ENCODE measurements at regions not wholly inside any gene's neighbourhood (a gene's known extent, or its start where the extent isn't known, plus 50 kb on each side); places are given as distances from the start of the nearest gene placed in this dataset.

DNA sequence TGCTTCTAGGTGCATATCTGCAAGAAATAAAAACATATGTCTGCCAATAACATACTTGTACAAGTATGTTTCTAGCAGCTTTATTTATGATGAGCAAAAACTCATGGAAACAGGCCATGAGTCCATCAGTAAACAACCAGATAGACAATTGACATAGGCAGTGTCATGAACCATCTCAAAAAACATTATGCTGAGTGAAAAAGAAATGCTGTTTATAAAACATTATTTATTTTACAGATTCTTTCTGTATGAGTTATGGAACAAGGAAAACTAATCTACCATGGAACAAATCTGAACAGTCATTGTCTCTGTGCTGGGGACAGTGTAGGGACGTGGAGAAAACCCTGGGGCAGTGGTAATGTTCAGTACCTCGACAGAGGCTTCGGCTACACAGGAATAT lies 283.9 kb downstream of the UQCRFS1 start:
- no peaks in the 10 kb centered on the region for H3K27me3 Mint-ChIP-seq

DNA sequence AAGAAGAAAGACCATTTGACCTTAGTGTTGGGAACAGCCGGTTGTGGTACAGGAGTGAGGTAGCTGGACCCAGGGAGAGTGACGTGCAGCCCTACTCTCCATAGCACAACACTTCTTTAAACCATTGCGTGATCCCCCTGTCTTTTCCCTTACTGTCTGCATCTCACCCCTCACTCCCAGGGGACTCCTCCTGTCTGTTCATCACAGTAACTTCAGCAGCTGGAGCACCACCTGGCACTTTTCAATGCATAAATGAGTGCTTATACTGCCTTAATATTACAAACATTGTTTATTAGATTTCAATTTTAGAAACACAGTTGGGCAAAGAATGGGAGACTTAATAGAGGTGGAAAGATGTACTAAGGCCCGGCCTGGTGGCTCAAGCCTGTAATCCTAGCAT lies 285.5 kb downstream of the UQCRFS1 start:
- Mint-ChIP-seq H3K9me3 (peaks cover 4% of the 10 kb centered on the region), H3K36me3 (ENCODE audit: low read depth) (no peaks in the 10 kb centered on the region), H3K27me3 (no peaks in the 10 kb centered on the region), H3K4me1 (no peaks in the 10 kb centered on the region), H3K27ac (no peak overlapping the region), H3K4me3 (no peak overlapping the region)
- no peak for DNase-seq
- intact Hi-C loops (cut with micrococcal nuclease), result no loop called here
- CTCF ChIA-PET, result no interaction called here
- POLR2A ChIA-PET, result no interaction called here
- no peak for ATAC-seq (ENCODE audit: low read depth)
- TF ChIP-seq CTCF (IDR thresholded peaks at IDR 0.05), result no peak

More for the DNA sequence above, 283.9 kb downstream of the UQCRFS1 start:
- no peaks in the 10 kb centered on the region for H3K36me3 Mint-ChIP-seq (ENCODE audit: low read depth)
- peaks cover 2% of the 10 kb centered on the region for H3K9me3 Mint-ChIP-seq
- intact Hi-C loops (cut with micrococcal nuclease), result no loop called here
- no peak for TF ChIP-seq CTCF (IDR thresholded peaks at IDR 0.05)
- no peak overlapping the region for H3K27ac Mint-ChIP-seq
- H3K4me3 Mint-ChIP-seq, result no peak overlapping the region
- ChIA-PET POLR2A (no interaction called here), CTCF (no interaction called here)
- DNase-seq (no peak), ATAC-seq (ENCODE audit: low read depth) (no peak)
- H3K4me1 Mint-ChIP-seq, result no peaks in the 10 kb centered on the region

- TF ChIP-seq CTCF (IDR thresholded peaks at IDR 0.05), result no peak
- no peak overlapping the region for H3K27ac Mint-ChIP-seq
- CTCF ChIA-PET, result no interaction called here
- H3K27me3 Mint-ChIP-seq, result no peaks in the 10 kb centered on the region
- intact Hi-C loops (cut with micrococcal nuclease), result no loop called here
- H3K9me3 Mint-ChIP-seq, result peaks cover 2% of the 10 kb centered on the region
- H3K36me3 Mint-ChIP-seq (ENCODE audit: low read depth), result no peaks in the 10 kb centered on the region
- H3K4me3 Mint-ChIP-seq, result no peak overlapping the region
- POLR2A ChIA-PET, result no interaction called here
- no peaks in the 10 kb centered on the region for H3K4me1 Mint-ChIP-seq
- ATAC-seq (ENCODE audit: low read depth) (no peak), DNase-seq (no peak)
Measured at GRCh38 chr19:28920269-28921066, 292.5 kb downstream of the UQCRFS1 start.

DNA sequence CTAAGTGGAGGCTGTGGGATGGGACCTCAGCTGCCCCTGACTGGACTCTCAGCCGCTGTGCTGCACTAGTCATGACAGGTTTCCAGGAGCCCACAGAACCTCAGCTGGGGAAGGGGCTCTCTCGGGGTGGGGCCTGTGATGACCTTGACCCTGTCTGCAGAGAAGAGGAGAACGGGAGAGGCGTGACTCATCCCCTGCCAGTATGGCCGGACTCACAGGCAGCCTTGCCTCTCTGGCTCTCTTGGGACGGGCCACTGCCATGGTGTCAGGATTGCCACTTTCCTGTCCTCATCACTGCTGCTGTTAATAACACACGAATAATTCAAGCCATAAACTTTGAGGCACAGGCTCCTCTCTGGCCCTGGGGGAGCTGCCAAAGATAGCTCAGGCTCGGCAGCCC lies 295.3 kb downstream of the UQCRFS1 start:
- Mint-ChIP-seq H3K4me1 (no peaks in the 10 kb centered on the region), H3K27ac (no peak overlapping the region), H3K27me3 (no peaks in the 10 kb centered on the region), H3K9me3 (no peaks in the 10 kb centered on the region), H3K36me3 (ENCODE audit: low read depth) (no peaks in the 10 kb centered on the region), H3K4me3 (no peak overlapping the region)
- DNase-seq (no peak), ATAC-seq (ENCODE audit: low read depth) (no peak)
- ChIA-PET CTCF (no interaction called here), POLR2A (no interaction called here)
- no peak for TF ChIP-seq CTCF (IDR thresholded peaks at IDR 0.05)
- intact Hi-C loops (cut with micrococcal nuclease), result no loop called here

DNA sequence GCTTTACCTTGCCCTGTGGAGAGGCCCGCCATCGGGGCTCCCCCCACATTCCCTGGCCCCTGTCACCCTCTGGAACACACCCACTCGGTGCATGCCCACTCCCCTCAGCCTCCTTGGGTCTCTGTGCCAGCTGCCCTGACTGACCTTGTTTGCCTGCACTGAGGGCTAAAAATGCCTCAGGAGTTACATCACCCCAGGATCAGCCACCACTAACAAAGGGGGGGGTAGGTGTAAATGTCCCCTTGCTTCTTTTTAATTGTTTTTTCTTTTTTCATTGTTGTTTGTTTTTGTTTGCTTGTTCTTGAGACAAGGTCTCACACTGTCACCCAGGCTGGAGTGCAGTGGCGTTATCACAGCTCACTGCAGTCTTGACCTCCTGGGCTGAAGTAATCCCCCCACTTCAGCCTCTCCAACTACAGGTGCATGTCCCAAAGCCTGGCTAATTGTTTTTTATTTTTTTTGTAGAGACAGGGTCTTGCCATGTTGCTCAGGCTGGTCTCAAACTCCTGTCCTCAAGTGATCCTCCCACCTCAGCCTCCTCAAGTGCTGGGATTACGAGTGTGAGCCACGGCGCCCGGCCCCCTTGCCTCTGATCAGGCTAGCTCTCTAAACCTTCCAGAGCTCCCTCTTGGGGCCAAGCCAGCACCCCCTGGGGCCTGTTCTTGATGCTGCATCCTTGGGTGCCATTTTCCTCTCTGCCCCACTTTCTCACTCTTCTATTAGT lies 297.1 kb downstream of the UQCRFS1 start:
- intact Hi-C loops (cut with micrococcal nuclease), result no loop called here
- Mint-ChIP-seq H3K4me1 (no peaks in the 10 kb centered on the region), H3K9me3 (no peaks in the 10 kb centered on the region), H3K4me3 (no peak overlapping the region), H3K27me3 (no peaks in the 10 kb centered on the region), H3K27ac (no peak overlapping the region), H3K36me3 (ENCODE audit: low read depth) (no peaks in the 10 kb centered on the region)
- ATAC-seq (ENCODE audit: low read depth), result no peak
- ChIA-PET CTCF (no interaction called here), POLR2A (no interaction called here)
- no peak for TF ChIP-seq CTCF (IDR thresholded peaks at IDR 0.05)
- no peak for DNase-seq
